GM23338 (cell line): ENCODE measurements at regions not wholly inside any gene's neighbourhood (a gene's known extent, or its start where the extent isn't known, plus 50 kb on each side); places are given as distances from the start of the nearest gene placed in this dataset.

Experiments
- ATAC-seq: fragments of 200-7000 bp; cut with Tn5 transposase; 3 replicates; pipeline ENCODE4 v1.9.1; 2020
- DNase-seq: peaks from one replicate; pipeline ENCODE4 v3.0.0-alpha.2; 2015; ENCODE audit warnings: low spot score
- H2AFZ ChIP-seq: fragments of 200-600 bp; sonication (generic); 2 replicates; pipeline ENCODE4 v1.8.0; 2016; ENCODE audit warnings: antibody characterized with exemption, mild to moderate bottlenecking, moderate library complexity
- H3F3A ChIP-seq: fragments of 200-600 bp; sonication (generic); replicated peaks from 2 replicates; pipeline ENCODE4 v1.8.0; 2017; ENCODE audit warnings: antibody characterized with exemption, mixed run types, low read depth
- H3K27ac ChIP-seq: fragments of 200-600 bp; sonication (generic); 2 replicates; pipeline ENCODE4 v1.6.1; 2016; ENCODE audit warnings: low read depth
- H3K27me3 ChIP-seq: fragments of 200-600 bp; sonication (generic); 2 replicates; pipeline ENCODE4 v1.8.0; 2016; ENCODE audit warnings: mild to moderate bottlenecking, mixed run types, moderate library complexity; ENCODE audit not compliant: insufficient read depth
- H3K36me3 ChIP-seq: fragments of 200-600 bp; sonication (generic); 2 replicates; pipeline ENCODE4 v1.8.0; 2016; ENCODE audit warnings: mild to moderate bottlenecking; ENCODE audit not compliant: insufficient read depth
- H3K4me1 ChIP-seq: fragments of 200-600 bp; sonication (generic); 2 replicates; pipeline ENCODE4 v1.8.0; 2016; ENCODE audit warnings: mild to moderate bottlenecking, moderate library complexity; ENCODE audit not compliant: insufficient read depth
- H3K4me2 ChIP-seq: fragments of 200-600 bp; sonication (generic); 2 replicates; pipeline ENCODE4 v1.7.1; 2017; ENCODE audit warnings: mixed run types
- H3K4me3 ChIP-seq: fragments of 200-600 bp; sonication (generic); 2 replicates; pipeline ENCODE4 v1.6.1; 2016; ENCODE audit warnings: mixed run types
- H3K79me2 ChIP-seq: fragments of 200-600 bp; sonication (generic); replicated peaks from 2 replicates; pipeline ENCODE4 v1.8.0; 2017; ENCODE audit warnings: mild to moderate bottlenecking; ENCODE audit not compliant: insufficient read depth
- H3K9me2 ChIP-seq: fragments of 200-600 bp; sonication (generic); 2 replicates; pipeline ENCODE4 v1.8.0; 2017; ENCODE audit not compliant: insufficient read depth
- H4K20me1 ChIP-seq: fragments of 200-600 bp; sonication (generic); replicated peaks from 2 replicates; pipeline ENCODE4 v1.8.0; 2017; ENCODE audit warnings: mild to moderate bottlenecking; ENCODE audit not compliant: insufficient read depth
- H3K27ac Mint-ChIP-seq: 2 replicates; pipeline ENCODE4 v1.8.0; 2020; ENCODE audit warnings: inconsistent platforms, mild to moderate bottlenecking, moderate library complexity, mixed read lengths
- H3K27me3 Mint-ChIP-seq: 3 replicates; pipeline ENCODE4 v1.8.0; 2022; ENCODE audit warnings: low read depth, mild to moderate bottlenecking, moderate library complexity, mixed read lengths, inconsistent platforms; ENCODE audit not compliant: insufficient read depth, poor library complexity
- H3K36me3 Mint-ChIP-seq: 3 replicates; pipeline ENCODE4 v1.8.0; 2021; ENCODE audit warnings: low read depth, mild to moderate bottlenecking, inconsistent platforms, moderate library complexity, mixed read lengths
- H3K4me1 Mint-ChIP-seq: 3 replicates; pipeline ENCODE4 v1.8.0; 2020; ENCODE audit warnings: mild to moderate bottlenecking, inconsistent platforms, mixed read lengths
- H3K4me3 Mint-ChIP-seq: 3 replicates; pipeline ENCODE4 v1.8.0; 2021; ENCODE audit warnings: moderate library complexity, mild to moderate bottlenecking, inconsistent platforms, mixed read lengths
- H3K9me3 Mint-ChIP-seq: 3 replicates; pipeline ENCODE4 v1.8.0; 2020; ENCODE audit warnings: moderate library complexity, mild to moderate bottlenecking, inconsistent platforms, mixed read lengths
- CREB1 ChIP-seq: fragments of 250-450 bp; sonication (Bioruptor Pico); IDR thresholded peaks from 2 replicates; pipeline ENCODE4 v1.5.0; 2020; ENCODE audit warnings: low read depth, mild to moderate bottlenecking, moderate library complexity
- CTCF ChIP-seq, 2 experiments: fragments of 200-600 bp in 1 of 2; sonication (generic) in 1 of 2; conservative IDR thresholded peaks; 2 replicates each; pipeline versions ENCODE4 v1.5.1 to v1.6.1; 2016 to 2017; ENCODE audit warnings: antibody characterized with exemption in 2 of 2, low read depth in 2 of 2, mild to moderate bottlenecking in 2 of 2, moderate library complexity in 1 of 2
- ETS1 ChIP-seq: IDR thresholded peaks from 2 replicates; pipeline ENCODE4 v1.6.1; 2016; ENCODE audit warnings: antibody characterized with exemption
- EZH2 ChIP-seq: fragments of 200-600 bp; sonication (generic); IDR thresholded peaks from one replicate; pipeline ENCODE4 v1.8.0; 2017; ENCODE audit warnings: antibody characterized with exemption, mild to moderate bottlenecking, low read depth; ENCODE audit not compliant: unreplicated experiment
- EZH2phosphoT487 ChIP-seq: fragments of 200-600 bp; sonication (generic); IDR thresholded peaks from one replicate; pipeline ENCODE4 v1.8.1; 2018; ENCODE audit warnings: antibody characterized with exemption; ENCODE audit not compliant: unreplicated experiment
- JUNB ChIP-seq: IDR thresholded peaks from one replicate; pipeline ENCODE4 v1.6.1; 2016; ENCODE audit warnings: antibody characterized with exemption; ENCODE audit not compliant: unreplicated experiment
- NANOG ChIP-seq: IDR thresholded peaks from 2 replicates; pipeline ENCODE4 v1.6.1; 2016; ENCODE audit warnings: antibody characterized with exemption, borderline replicate concordance
- POLR2AphosphoS5 ChIP-seq: IDR thresholded peaks from 2 replicates; pipeline ENCODE4 v1.6.1; 2016; ENCODE audit warnings: antibody characterized with exemption, low read depth
- REST ChIP-seq: IDR thresholded peaks from one replicate; pipeline ENCODE4 v1.6.1; 2018; ENCODE audit warnings: antibody characterized with exemption; ENCODE audit not compliant: unreplicated experiment
- STAT1 ChIP-seq: IDR thresholded peaks from one replicate; pipeline ENCODE4 v1.6.1; 2016; ENCODE audit warnings: antibody characterized with exemption; ENCODE audit not compliant: unreplicated experiment
- ZNF114 ChIP-seq: fragments of 250-450 bp; sonication (Bioruptor Pico); IDR thresholded peaks from 2 replicates; pipeline ENCODE4 v1.5.0; 2020; ENCODE audit warnings: mild to moderate bottlenecking, moderate library complexity
- ZNF331 ChIP-seq: fragments of 250-450 bp; sonication (Bioruptor Pico); IDR thresholded peaks from 2 replicates; pipeline ENCODE4 v1.5.0; 2020; ENCODE audit warnings: low read depth, mild to moderate bottlenecking, moderate library complexity
- ZNF462 ChIP-seq: fragments of 250-450 bp; sonication (Bioruptor Pico); IDR thresholded peaks from 2 replicates; pipeline ENCODE4 v1.5.0; 2020; ENCODE audit warnings: mild to moderate bottlenecking, moderate library complexity

GRCh38 chr5:156154757-156155156, 172.2 kb upstream of the SGCD start:
- no peak overlapping the region for H3K27ac ChIP-seq
- Mint-ChIP-seq H3K4me3 (no peak overlapping the region), H3K4me1 (peaks cover 4% of the 10 kb centered on the region), H3K27ac (no peak overlapping the region), H3K36me3 (no peaks in the 10 kb centered on the region), H3K9me3 (no peaks in the 10 kb centered on the region), H3K27me3 (no peaks in the 10 kb centered on the region)
- no peak overlapping the region for H3K4me3 ChIP-seq
- H4K20me1 ChIP-seq, result no peaks in the 10 kb centered on the region
- no peak overlapping the region for H3K4me2 ChIP-seq
- H3F3A ChIP-seq, result no peaks in the 10 kb centered on the region
- no peaks in the 10 kb centered on the region; the same call in none of the 2 replicates for H3K4me1 ChIP-seq
- no peaks in the 10 kb centered on the region for H3K27me3 ChIP-seq
- no peaks in the 10 kb centered on the region for H3K36me3 ChIP-seq
- no peaks in the 10 kb centered on the region for H3K79me2 ChIP-seq
- H3K9me2 ChIP-seq, result no peaks in the 10 kb centered on the region
- no peak for ATAC-seq
- DNase-seq, result no peak
- TF ChIP-seq STAT1, result no peak
- TF ChIP-seq POLR2AphosphoS5, result no peak
- TF ChIP-seq ZNF114 (CRISPR knock-in tag), result no peak
- no peak for TF ChIP-seq ZNF331 (CRISPR knock-in tag)
- TF ChIP-seq CREB1 (CRISPR knock-in tag), result no peak
- TF ChIP-seq ETS1, result no peak
- TF ChIP-seq CTCF (conservative IDR thresholded peaks at IDR 0.05; ENCODE audit: low read depth in 2 of 2), result no peak
- TF ChIP-seq EZH2phosphoT487, result no peak
- TF ChIP-seq REST, result no peak
- no peak for TF ChIP-seq JUNB
- no peak for TF ChIP-seq NANOG
- TF ChIP-seq ZNF462 (CRISPR knock-in tag), result no peak
- TF ChIP-seq EZH2, result no peak
- H2AFZ ChIP-seq, result no peak overlapping the region
